ENCODE measurements at regions not wholly inside any gene's neighbourhood (a gene's known extent, or its start where the extent isn't known, plus 50 kb on each side); places are given as distances from the start of the nearest gene placed in this dataset.

- no peak for TF ChIP-seq CTCF (IDR thresholded peaks at IDR 0.05; ENCODE audit: borderline replicate concordance, extremely low read depth, low read length, poor library complexity, severe bottlenecking)
- TF ChIP-seq EZH2 (IDR thresholded peaks at IDR 0.05; ENCODE audit: borderline replicate concordance, low read depth, low read length, severe bottlenecking) = no peak
Observed at GRCh38 chr13:70430256-70430655, 322.0 kb upstream of the KLHL1 start.

Measured in DND-41 (cell line).